OCI-LY7 (cell line): ENCODE measurements at regions not wholly inside any gene's neighbourhood (a gene's known extent, or its start where the extent isn't known, plus 50 kb on each side); places are given as distances from the start of the nearest gene placed in this dataset.

Experiments
- EZH2phosphoT487 ChIP-seq: fragments of 200-600 bp; sonication (generic); IDR thresholded peaks from 2 replicates; pipeline ENCODE4 v1.6.1; 2018; ENCODE audit warnings: low read depth, borderline replicate concordance, mild to moderate bottlenecking, mixed run types, antibody characterized with exemption, low read length, moderate library complexity, mixed read lengths
- TF ChIP-seq, protein P1 (sequence below): fragments of 200-600 bp; sonication (generic); conservative IDR thresholded peaks from 2 replicates; pipeline ENCODE4 v1.5.1; 2014; ENCODE audit warnings: mild to moderate bottlenecking, antibody characterized with exemption, low read length, moderate library complexity, mixed read lengths

DNA sequence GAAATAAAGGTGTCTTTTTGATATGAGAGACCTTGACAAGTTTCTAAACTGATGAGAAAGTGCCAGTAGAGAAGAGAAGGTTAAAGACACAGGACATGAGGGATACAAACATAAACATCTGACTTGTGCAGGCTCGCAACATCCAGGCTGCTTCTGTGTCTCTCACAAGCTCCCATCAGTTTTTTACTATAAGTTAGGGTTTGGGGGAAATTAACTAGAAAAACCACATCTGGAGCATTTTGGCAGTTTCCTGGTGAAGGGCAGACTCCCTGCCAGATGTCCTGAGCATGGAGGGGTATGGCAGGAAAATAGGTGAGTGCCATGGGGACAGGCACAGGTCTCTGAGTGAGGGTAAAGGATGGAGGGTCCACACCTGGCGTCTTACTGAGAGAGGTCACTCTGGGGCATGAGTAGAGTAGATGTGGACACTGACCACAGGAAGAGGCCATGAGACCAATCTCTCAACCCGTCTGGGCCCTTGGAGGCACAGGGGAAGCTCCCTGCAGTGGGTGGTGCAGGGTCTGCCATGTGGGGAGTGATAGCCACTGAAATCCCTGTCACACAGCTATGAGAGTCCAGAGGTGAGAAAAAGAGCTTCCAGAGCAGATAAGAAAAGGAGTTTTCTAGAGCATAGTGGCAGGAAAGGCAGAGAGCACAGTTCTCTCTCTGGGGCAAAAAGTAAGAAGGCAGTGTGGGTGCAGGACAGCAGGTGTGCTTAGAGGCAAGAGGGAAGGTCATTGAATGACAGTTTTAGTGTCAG is 193.3 kb upstream of the SYNDIG1 start:
- TF ChIP-seq, protein P1, sequence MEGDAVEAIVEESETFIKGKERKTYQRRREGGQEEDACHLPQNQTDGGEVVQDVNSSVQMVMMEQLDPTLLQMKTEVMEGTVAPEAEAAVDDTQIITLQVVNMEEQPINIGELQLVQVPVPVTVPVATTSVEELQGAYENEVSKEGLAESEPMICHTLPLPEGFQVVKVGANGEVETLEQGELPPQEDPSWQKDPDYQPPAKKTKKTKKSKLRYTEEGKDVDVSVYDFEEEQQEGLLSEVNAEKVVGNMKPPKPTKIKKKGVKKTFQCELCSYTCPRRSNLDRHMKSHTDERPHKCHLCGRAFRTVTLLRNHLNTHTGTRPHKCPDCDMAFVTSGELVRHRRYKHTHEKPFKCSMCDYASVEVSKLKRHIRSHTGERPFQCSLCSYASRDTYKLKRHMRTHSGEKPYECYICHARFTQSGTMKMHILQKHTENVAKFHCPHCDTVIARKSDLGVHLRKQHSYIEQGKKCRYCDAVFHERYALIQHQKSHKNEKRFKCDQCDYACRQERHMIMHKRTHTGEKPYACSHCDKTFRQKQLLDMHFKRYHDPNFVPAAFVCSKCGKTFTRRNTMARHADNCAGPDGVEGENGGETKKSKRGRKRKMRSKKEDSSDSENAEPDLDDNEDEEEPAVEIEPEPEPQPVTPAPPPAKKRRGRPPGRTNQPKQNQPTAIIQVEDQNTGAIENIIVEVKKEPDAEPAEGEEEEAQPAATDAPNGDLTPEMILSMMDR, result no peak
- no peak for TF ChIP-seq EZH2phosphoT487
